ENCODE measurements at regions not wholly inside any gene's neighbourhood (a gene's known extent, or its start where the extent isn't known, plus 50 kb on each side); places are given as distances from the start of the nearest gene placed in this dataset.

GRCh38 chr21:16800536-16801275 is 712.1 kb upstream of the CXADR start:
- Histone ChIP-seq H3K4me3 (no peak overlapping the region), H3K9ac (ENCODE audit: insufficient read length) (no peak overlapping the region), H3K27ac (no peak overlapping the region), H3K36me3 (ENCODE audit: insufficient read depth, low read length) (no peaks in the 10 kb centered on the region), H3K9me3 (ENCODE audit: low read depth, low read length) (peaks cover 12% of the 10 kb centered on the region; the same call in 1 of the 2 replicates)
- no peak for TF ChIP-seq POLR2AphosphoS5 (IDR thresholded peaks at IDR 0.05; ENCODE audit: borderline replicate concordance, low read depth, low read length)
- TF ChIP-seq FOXP2 (optimal IDR thresholded peaks at IDR 0.05; ENCODE audit: control extremely low read depth, extremely low read length, insufficient read depth): no peak
- no peak for TF ChIP-seq EZH2 (IDR thresholded peaks at IDR 0.05)
- DNase-seq (ENCODE audit: low read depth, low spot score): no peak

GRCh38 chr21:16811011-16811410 is 701.8 kb upstream of the CXADR start:
- Histone ChIP-seq H3K27ac (no peak overlapping the region), H3K9ac (ENCODE audit: insufficient read length) (no peak overlapping the region), H3K9me3 (ENCODE audit: low read depth, low read length) (no peaks in the 10 kb centered on the region), H3K4me3 (no peak overlapping the region), H3K36me3 (ENCODE audit: insufficient read depth, low read length) (no peaks in the 10 kb centered on the region)
- DNase-seq (ENCODE audit: low read depth, low spot score): no peak
- no peak for TF ChIP-seq POLR2AphosphoS5 (IDR thresholded peaks at IDR 0.05; ENCODE audit: borderline replicate concordance, low read depth, low read length)
- TF ChIP-seq EZH2 (IDR thresholded peaks at IDR 0.05): no peak
- no peak for TF ChIP-seq FOXP2 (optimal IDR thresholded peaks at IDR 0.05; ENCODE audit: control extremely low read depth, extremely low read length, insufficient read depth)

GRCh38 chr21:16811970-16812369 is 700.9 kb upstream of the CXADR start:
- Histone ChIP-seq H3K36me3 (ENCODE audit: insufficient read depth, low read length) (no peaks in the 10 kb centered on the region), H3K9ac (ENCODE audit: insufficient read length) (no peak overlapping the region), H3K9me3 (ENCODE audit: low read depth, low read length) (no peaks in the 10 kb centered on the region), H3K4me3 (no peak overlapping the region), H3K27ac (no peak overlapping the region)
- DNase-seq (ENCODE audit: low read depth, low spot score): no peak
- TF ChIP-seq FOXP2 (optimal IDR thresholded peaks at IDR 0.05; ENCODE audit: control extremely low read depth, extremely low read length, insufficient read depth) (no peak), POLR2AphosphoS5 (IDR thresholded peaks at IDR 0.05; ENCODE audit: borderline replicate concordance, low read depth, low read length) (no peak), EZH2 (IDR thresholded peaks at IDR 0.05) (no peak)

GRCh38 chr21:16815243-16815642 is 697.6 kb upstream of the CXADR start:
- no peak overlapping the region for H3K9ac ChIP-seq (ENCODE audit: insufficient read length)
- no peaks in the 10 kb centered on the region for H3K9me3 ChIP-seq (ENCODE audit: low read depth, low read length)
- no peak overlapping the region for H3K4me3 ChIP-seq
- DNase-seq (ENCODE audit: low read depth, low spot score): no peak
- TF ChIP-seq FOXP2 (optimal IDR thresholded peaks at IDR 0.05; ENCODE audit: control extremely low read depth, extremely low read length, insufficient read depth) (no peak), EZH2 (IDR thresholded peaks at IDR 0.05) (no peak), POLR2AphosphoS5 (IDR thresholded peaks at IDR 0.05; ENCODE audit: borderline replicate concordance, low read depth, low read length) (no peak)
- H3K27ac ChIP-seq: no peak overlapping the region
- no peaks in the 10 kb centered on the region for H3K36me3 ChIP-seq (ENCODE audit: insufficient read depth, low read length)

GRCh38 chr21:16821588-16821987 is 691.3 kb upstream of the CXADR start:
- no peak for TF ChIP-seq FOXP2 (optimal IDR thresholded peaks at IDR 0.05; ENCODE audit: control extremely low read depth, extremely low read length, insufficient read depth)
- no peak for TF ChIP-seq EZH2 (IDR thresholded peaks at IDR 0.05)
- Histone ChIP-seq H3K9me3 (ENCODE audit: low read depth, low read length) (no peaks in the 10 kb centered on the region), H3K9ac (ENCODE audit: insufficient read length) (no peak overlapping the region), H3K27ac (no peak overlapping the region), H3K36me3 (ENCODE audit: insufficient read depth, low read length) (no peaks in the 10 kb centered on the region), H3K4me3 (no peak overlapping the region)
- no peak for DNase-seq (ENCODE audit: low read depth, low spot score)

GRCh38 chr21:16829532-16829931 is 683.3 kb upstream of the CXADR start:
- H3K9ac ChIP-seq (ENCODE audit: insufficient read length): no peak overlapping the region

GRCh38 chr21:16832791-16833190 is 680.1 kb upstream of the CXADR start:
- Histone ChIP-seq H3K4me3 (no peak overlapping the region), H3K27ac (no peak overlapping the region), H3K9ac (ENCODE audit: insufficient read length) (no peak overlapping the region), H3K9me3 (ENCODE audit: low read depth, low read length) (no peaks in the 10 kb centered on the region), H3K36me3 (ENCODE audit: insufficient read depth, low read length) (no peaks in the 10 kb centered on the region)
- no peak for TF ChIP-seq EZH2 (IDR thresholded peaks at IDR 0.05)
- no peak for TF ChIP-seq POLR2AphosphoS5 (IDR thresholded peaks at IDR 0.05; ENCODE audit: borderline replicate concordance, low read depth, low read length)
- no peak for TF ChIP-seq FOXP2 (optimal IDR thresholded peaks at IDR 0.05; ENCODE audit: control extremely low read depth, extremely low read length, insufficient read depth)
- no peak for DNase-seq (ENCODE audit: low read depth, low spot score)

More at GRCh38 chr21:16829532-16829931, 683.3 kb upstream of the CXADR start:
- no peak overlapping the region for H3K4me3 ChIP-seq
- H3K9me3 ChIP-seq (ENCODE audit: low read depth, low read length): no peaks in the 10 kb centered on the region
- H3K36me3 ChIP-seq (ENCODE audit: insufficient read depth, low read length): no peaks in the 10 kb centered on the region
- DNase-seq (ENCODE audit: low read depth, low spot score): no peak
- H3K27ac ChIP-seq: no peak overlapping the region
- TF ChIP-seq POLR2AphosphoS5 (IDR thresholded peaks at IDR 0.05; ENCODE audit: borderline replicate concordance, low read depth, low read length) (no peak), EZH2 (IDR thresholded peaks at IDR 0.05) (no peak), FOXP2 (optimal IDR thresholded peaks at IDR 0.05; ENCODE audit: control extremely low read depth, extremely low read length, insufficient read depth) (no peak)

- Histone ChIP-seq H3K4me3 (no peak overlapping the region), H3K36me3 (ENCODE audit: insufficient read depth, low read length) (no peaks in the 10 kb centered on the region), H3K27ac (no peak overlapping the region), H3K9ac (ENCODE audit: insufficient read length) (no peak overlapping the region), H3K9me3 (ENCODE audit: low read depth, low read length) (no peaks in the 10 kb centered on the region)
- no peak for DNase-seq (ENCODE audit: low read depth, low spot score)
- no peak for TF ChIP-seq POLR2AphosphoS5 (IDR thresholded peaks at IDR 0.05; ENCODE audit: borderline replicate concordance, low read depth, low read length)
- TF ChIP-seq FOXP2 (optimal IDR thresholded peaks at IDR 0.05; ENCODE audit: control extremely low read depth, extremely low read length, insufficient read depth): no peak
- TF ChIP-seq EZH2 (IDR thresholded peaks at IDR 0.05): no peak
Observed at GRCh38 chr21:16834791-16835190, 678.1 kb upstream of the CXADR start.

GRCh38 chr21:16837321-16837720 is 675.5 kb upstream of the CXADR start:
- TF ChIP-seq POLR2AphosphoS5 (IDR thresholded peaks at IDR 0.05; ENCODE audit: borderline replicate concordance, low read depth, low read length) (no peak), EZH2 (IDR thresholded peaks at IDR 0.05) (no peak), FOXP2 (optimal IDR thresholded peaks at IDR 0.05; ENCODE audit: control extremely low read depth, extremely low read length, insufficient read depth) (no peak)
- no peaks in the 10 kb centered on the region for H3K36me3 ChIP-seq (ENCODE audit: insufficient read depth, low read length)
- DNase-seq (ENCODE audit: low read depth, low spot score): no peak
- H3K27ac ChIP-seq: peak overlapping the region; percentile 92
- H3K9ac ChIP-seq (ENCODE audit: insufficient read length): peak overlapping the region; percentile 13
- no peaks in the 10 kb centered on the region; the same call in 1 of the 2 replicates for H3K9me3 ChIP-seq (ENCODE audit: low read depth, low read length)
- H3K4me3 ChIP-seq: peak overlapping the region; percentile 65

Data from SK-N-MC (cell line).